HG03025 (cell line): ENCODE measurements at regions not wholly inside any gene's neighbourhood (a gene's known extent, or its start where the extent isn't known, plus 50 kb on each side); places are given as distances from the start of the nearest gene placed in this dataset.
"Not testable (repeated sequence)": the region's sequence is repeated elsewhere in the genome, so short reads cannot be mapped to it uniquely, and the experiment has no call there.

Source experiments
- ATAC-seq: cut with Tn5 transposase; IDR thresholded peaks from one replicate; pipeline ENCODE4 v1.9.1; 2021; ENCODE audit warnings: mild to moderate bottlenecking, moderate library complexity; ENCODE audit not compliant: unreplicated experiment, low FRiP score

GRCh38 chr5:136924490-136924889 lies 559.1 kb upstream of the TRPC7 start:
- ATAC-seq = no peak

GRCh38 chr5:136910625-136911024 lies 545.3 kb upstream of the TRPC7 start:
- ATAC-seq = no peak

- ATAC-seq = no peak
These were observed 544.6 kb upstream of the TRPC7 start for GRCh38 chr5:136909906-136910305.

GRCh38 chr5:136907371-136907770 lies 542.0 kb upstream of the TRPC7 start:
- no peak for ATAC-seq

DNA sequence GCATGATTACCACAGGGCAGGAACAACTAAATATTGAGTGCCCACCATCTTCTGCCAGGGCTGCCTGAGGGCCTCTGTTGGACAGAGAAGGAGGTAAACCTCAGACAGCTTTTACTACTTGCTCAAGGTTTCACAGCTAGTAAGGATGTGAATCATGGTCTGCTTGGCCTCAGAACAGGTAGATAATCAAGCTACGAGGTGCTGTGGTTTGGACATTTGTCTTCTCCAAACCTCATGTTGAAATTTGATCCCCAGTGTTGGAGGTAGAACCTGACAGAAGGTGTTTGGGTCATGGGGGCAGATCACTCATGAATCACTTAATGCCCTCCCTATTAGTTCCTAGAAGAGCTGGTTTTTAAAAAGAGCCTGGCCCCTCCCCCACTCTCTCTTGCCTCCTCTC lies 541.2 kb upstream of the TRPC7 start:
- no peak for ATAC-seq

GRCh38 chr5:136905571-136905970 lies 540.2 kb upstream of the TRPC7 start:
- no peak for ATAC-seq

DNA sequence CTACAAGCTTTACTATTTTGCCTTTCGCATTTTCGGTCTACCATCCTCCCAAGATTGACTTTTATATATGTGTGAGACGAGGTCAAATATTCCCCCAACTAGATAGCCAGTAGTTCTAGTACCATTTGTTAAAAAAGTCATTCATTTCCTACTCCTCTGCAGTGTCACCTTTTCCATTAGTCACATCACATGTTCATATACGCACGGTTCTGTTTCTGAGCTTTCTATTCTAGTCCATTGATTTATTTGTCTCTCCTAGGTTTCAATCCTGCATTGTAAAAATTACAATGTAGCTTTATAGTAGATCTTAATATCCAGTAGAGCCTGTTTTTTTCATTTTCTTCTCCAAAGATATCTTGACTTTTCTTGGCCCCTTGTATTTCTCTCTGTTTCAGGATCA lies 528.7 kb upstream of the TRPC7 start:
- ATAC-seq = no peak

DNA sequence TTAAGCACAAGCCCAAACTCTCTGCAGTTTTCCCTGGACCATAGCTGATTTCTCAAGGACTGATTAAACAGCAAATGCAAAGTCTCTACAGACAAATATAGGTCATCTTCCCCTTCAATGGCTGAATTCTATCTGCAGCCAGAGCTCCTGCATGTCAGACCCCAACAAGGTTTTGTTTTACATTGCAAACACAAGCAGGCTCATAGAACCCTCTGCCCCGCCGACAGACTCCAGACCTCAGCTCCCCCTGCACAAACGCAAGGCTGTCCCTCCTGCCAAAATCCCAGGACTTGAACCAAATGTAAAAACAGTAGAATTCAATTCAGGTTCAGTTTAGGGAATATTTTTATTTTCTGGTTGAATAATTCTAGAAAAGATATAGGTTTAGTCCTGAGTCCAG lies 526.7 kb upstream of the TRPC7 start:
- ATAC-seq = no peak

DNA sequence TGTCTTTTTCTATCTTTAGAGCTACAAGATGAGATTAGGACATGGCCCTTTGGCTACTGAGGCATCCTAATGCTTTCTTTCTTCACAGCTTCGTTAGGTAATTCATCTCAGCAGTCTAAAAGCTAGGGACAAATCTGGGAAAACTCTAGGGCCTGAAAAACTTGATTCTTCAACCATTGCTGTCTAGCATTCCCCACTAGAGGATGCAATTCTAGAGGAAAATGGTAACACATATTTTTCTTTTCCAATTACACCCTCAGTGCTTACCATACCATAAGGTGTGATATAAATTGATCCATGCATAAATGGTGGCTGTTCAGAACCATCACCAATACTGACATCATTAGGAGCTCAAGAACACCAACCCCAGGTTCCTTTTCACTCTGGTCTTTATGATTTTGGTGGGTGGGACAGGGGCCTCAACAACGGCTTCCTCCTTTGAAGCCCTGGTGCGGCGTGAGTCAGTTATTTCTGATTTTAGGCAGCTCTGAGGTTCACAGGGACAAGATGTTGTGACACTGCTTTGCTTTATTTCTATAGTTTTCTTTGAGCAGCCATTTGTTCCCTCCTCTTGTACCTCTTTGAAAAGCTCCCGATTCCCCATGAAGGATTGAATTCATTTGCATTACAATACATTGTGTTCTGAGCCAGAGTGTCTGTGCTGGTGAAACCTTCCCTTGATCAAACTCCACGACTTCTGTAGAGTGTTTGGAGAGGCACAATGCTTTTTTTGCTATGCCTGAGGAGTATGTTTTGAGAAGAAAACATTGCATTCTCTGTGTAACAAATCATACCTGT lies 526.0 kb upstream of the TRPC7 start:
- no peak for ATAC-seq

- no peak for ATAC-seq
These were observed 525.2 kb upstream of the TRPC7 start for GRCh38 chr5:136890431-136891148.

- ATAC-seq = no peak
These were observed 521.3 kb upstream of the TRPC7 start for GRCh38 chr5:136886608-136887007.

- ATAC-seq = no peak
These were observed 499.6 kb upstream of the TRPC7 start for GRCh38 chr5:136864960-136865359.

- no peak for ATAC-seq
These were observed 491.3 kb upstream of the TRPC7 start for GRCh38 chr5:136856648-136857047.

DNA sequence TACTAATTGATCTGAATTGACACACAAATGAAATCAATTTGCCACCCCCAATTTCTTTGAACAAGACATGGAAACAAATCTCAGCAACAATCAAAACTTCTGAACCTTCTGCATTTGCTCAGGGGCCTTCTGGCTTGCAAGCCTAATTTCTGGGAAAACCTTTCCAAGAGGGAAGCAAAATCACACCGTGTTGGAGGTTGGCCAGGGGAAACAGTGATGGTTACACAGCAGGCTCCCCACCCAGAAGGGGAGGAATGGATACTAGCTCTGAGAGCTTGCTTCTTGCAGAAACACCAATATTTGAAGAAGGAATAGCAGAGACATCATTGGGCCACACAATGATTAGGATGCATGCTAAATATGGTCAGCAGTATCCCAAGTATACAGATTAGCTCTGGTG lies 488.6 kb upstream of the TRPC7 start:
- no peak for ATAC-seq

DNA sequence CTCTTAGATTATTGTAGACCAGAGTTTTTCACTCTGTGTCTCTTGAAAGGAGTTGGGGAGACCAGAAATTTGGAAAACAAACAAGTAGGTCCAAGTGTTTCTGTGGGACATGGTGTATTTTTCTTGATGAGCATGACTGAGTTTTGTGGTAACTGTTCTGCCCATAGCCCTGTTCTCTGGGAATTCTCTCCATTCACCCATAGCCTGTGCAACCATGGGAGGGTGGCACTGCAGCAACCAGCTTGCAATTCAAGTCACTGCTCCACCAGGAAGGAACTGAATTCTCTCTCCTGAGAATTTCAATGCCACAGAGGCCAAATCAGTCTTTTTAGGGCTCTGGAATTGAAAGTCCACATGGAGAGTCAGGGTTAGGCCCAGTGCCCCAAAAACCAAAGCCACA lies 475.3 kb upstream of the TRPC7 start:
- no peak for ATAC-seq

DNA sequence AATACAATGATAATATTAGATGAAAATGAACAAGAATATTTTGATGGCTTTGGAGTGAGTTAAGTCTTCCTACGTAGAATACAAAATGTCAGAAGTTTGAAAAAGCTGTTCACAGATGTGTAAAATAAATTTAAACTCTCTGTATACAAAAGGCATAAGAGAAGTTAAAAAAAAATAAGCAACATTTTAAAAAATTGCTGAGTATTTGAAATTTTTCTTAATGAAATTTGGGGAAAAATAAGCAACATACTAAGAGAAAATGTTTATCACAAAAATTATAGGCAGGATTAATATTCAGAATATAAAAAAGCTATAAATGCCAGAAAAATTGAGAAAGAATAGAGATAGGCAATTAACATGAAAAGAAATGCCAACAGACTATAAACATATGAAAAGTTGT lies 470.7 kb upstream of the TRPC7 start:
- ATAC-seq = no peak

GRCh38 chr5:136820848-136821247 lies 455.5 kb upstream of the TRPC7 start:
- no peak for ATAC-seq

DNA sequence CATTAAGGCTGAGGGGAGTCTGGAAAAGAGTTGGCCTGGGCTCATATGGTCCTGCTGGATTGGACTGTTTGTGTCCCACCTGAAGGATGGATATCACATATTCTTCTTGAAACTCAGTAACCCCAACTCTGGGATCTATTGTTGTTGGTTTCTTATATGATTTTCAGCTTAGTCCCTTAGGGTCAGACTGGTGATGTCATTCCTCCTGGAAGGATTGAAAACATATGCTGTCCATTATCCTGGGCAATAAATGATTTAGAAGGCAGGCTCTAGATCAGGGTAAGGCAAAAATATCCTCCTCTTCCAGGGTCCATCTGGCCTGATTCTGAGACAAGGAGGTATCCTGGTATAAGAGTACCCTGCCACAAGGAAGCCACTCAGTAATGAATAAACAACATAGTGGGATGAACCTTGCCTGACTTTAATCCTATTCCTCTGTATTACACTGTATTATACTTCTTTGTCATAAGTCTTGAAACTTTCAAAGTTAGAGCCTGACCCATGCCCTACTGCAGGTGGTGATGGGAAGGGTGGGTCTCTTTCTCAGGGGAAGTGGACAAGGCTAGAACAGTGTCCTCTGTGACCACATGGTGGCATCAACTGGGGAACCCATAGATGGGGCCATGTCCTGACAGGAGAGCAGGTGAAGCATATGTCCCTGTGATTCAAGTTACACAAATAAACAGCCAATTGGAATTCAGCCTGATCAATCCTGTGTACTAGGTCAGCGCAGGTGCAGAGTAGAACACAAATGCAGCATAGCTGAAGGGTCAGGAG lies 454.4 kb upstream of the TRPC7 start:
- no peak for ATAC-seq

GRCh38 chr5:136816327-136816726 lies 451.0 kb upstream of the TRPC7 start:
- no peak for ATAC-seq

DNA sequence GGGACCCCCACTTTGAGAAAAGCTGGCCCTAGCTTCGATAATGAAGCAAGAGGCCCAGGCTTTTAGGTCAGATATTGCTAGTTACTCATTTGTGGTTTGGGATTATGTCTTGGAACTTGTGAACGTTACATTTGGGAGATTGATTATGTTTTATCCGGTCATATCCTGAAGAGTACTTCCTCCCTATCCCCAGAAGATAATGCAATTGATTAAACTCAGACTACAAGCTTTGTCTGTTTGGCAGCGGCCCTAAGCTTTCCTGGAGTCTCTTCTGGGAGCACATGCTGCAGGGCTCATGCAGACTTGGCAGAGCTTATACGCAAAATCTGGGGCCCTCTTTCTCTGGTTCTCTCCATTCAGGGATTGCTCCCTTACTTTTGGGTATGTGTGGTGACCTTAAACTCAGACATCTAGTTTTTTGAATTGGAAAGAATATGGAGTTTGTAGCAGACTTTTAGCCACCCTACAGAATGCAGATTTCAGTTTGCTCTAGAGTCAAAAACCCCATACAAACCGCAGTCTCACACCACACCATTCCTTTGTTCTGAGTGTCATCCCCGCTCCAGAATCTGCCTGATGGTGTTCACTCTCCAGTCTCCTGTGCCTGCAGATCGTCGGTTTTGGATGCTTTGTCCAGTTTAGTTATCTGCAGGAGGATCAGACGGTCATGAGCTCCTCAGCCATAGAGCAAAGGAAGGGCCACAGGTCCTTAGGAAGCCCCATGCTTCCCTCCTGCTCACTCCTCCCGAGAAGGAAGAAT lies 449.5 kb upstream of the TRPC7 start:
- no peak for ATAC-seq

- not testable (repeated sequence) for ATAC-seq
These were observed 446.9 kb upstream of the TRPC7 start for GRCh38 chr5:136812270-136812669.
